Activated naive CD8-positive, alpha-beta T cell treated with anti-CD3 and anti-CD28 coated beads, Interleukin-2, amount 50 U/mL, for 24 hours (primary cell): ENCODE measurements at regions not wholly inside any gene's neighbourhood (a gene's known extent, or its start where the extent isn't known, plus 50 kb on each side); places are given as distances from the start of the nearest gene placed in this dataset.

Experiments
- ATAC-seq: fragments of 150-1000 bp; cut with Tn5 transposase; one replicate; pipeline ENCODE4 v1.10.0; 2021
- DNase-seq: peaks from one replicate; pipeline ENCODE4 v3.0.0; 2021
- H3K27ac Mint-ChIP-seq: one replicate; pipeline ENCODE4 v1.8.0; 2021; ENCODE audit warnings: mild to moderate bottlenecking, mixed read lengths
- H3K27me3 Mint-ChIP-seq: one replicate; pipeline ENCODE4 v1.8.0; 2021; ENCODE audit warnings: mixed read lengths
- H3K36me3 Mint-ChIP-seq: one replicate; pipeline ENCODE4 v1.8.0; 2021; ENCODE audit warnings: low read depth, mixed read lengths
- H3K4me1 Mint-ChIP-seq: one replicate; pipeline ENCODE4 v1.8.0; 2021; ENCODE audit warnings: mixed read lengths
- H3K4me3 Mint-ChIP-seq: one replicate; pipeline ENCODE4 v1.8.0; 2021; ENCODE audit warnings: mild to moderate bottlenecking, moderate library complexity, mixed read lengths
- H3K9me3 Mint-ChIP-seq: one replicate; pipeline ENCODE4 v1.8.0; 2021; ENCODE audit warnings: mixed read lengths

GRCh38 chr10:3282674-3283017 is 110.1 kb upstream of the PITRM1 start:
- DNase-seq (no peak), ATAC-seq (no peak)
- H3K9me3 Mint-ChIP-seq = no peaks in the 10 kb centered on the region
- H3K36me3 Mint-ChIP-seq = no peaks in the 10 kb centered on the region
- H3K4me3 Mint-ChIP-seq = no peak overlapping the region
- peaks cover 13% of the 10 kb centered on the region for H3K27me3 Mint-ChIP-seq
- H3K27ac Mint-ChIP-seq = no peak overlapping the region
- no peaks in the 10 kb centered on the region for H3K4me1 Mint-ChIP-seq

GRCh38 chr10:3281941-3282673 is 109.5 kb upstream of the PITRM1 start:
- Mint-ChIP-seq H3K27ac (no peak overlapping the region), H3K27me3 (peaks cover 13% of the 10 kb centered on the region)
- ATAC-seq = no peak

GRCh38 chr10:3278771-3279170 is 106.2 kb upstream of the PITRM1 start:
- Mint-ChIP-seq H3K27me3 (peaks cover 22% of the 10 kb centered on the region), H3K9me3 (no peaks in the 10 kb centered on the region), H3K4me3 (no peak overlapping the region), H3K27ac (no peak overlapping the region), H3K4me1 (no peaks in the 10 kb centered on the region), H3K36me3 (no peaks in the 10 kb centered on the region)
- ATAC-seq = no peak
- no peak for DNase-seq

More at GRCh38 chr10:3281941-3282673, 109.5 kb upstream of the PITRM1 start:
- H3K9me3 Mint-ChIP-seq = no peaks in the 10 kb centered on the region
- no peaks in the 10 kb centered on the region for H3K4me1 Mint-ChIP-seq
- H3K4me3 Mint-ChIP-seq = no peak overlapping the region
- no peak for DNase-seq
- no peaks in the 10 kb centered on the region for H3K36me3 Mint-ChIP-seq

GRCh38 chr10:3277566-3277965 is 105.0 kb upstream of the PITRM1 start:
- Mint-ChIP-seq H3K27me3 (peaks cover 23% of the 10 kb centered on the region), H3K9me3 (no peaks in the 10 kb centered on the region), H3K27ac (no peak overlapping the region), H3K36me3 (no peaks in the 10 kb centered on the region), H3K4me3 (no peak overlapping the region), H3K4me1 (no peaks in the 10 kb centered on the region)
- DNase-seq (no peak), ATAC-seq (no peak)

- Mint-ChIP-seq H3K9me3 (no peaks in the 10 kb centered on the region), H3K27me3 (peaks cover 19% of the 10 kb centered on the region), H3K4me3 (no peak overlapping the region), H3K36me3 (no peaks in the 10 kb centered on the region), H3K4me1 (no peaks in the 10 kb centered on the region), H3K27ac (no peak overlapping the region)
- no peak for DNase-seq
- ATAC-seq = no peak
Observed at GRCh38 chr10:3274414-3274813, 101.8 kb upstream of the PITRM1 start.

- no peak for ATAC-seq
- H3K9me3 Mint-ChIP-seq = no peaks in the 10 kb centered on the region
- H3K27ac Mint-ChIP-seq = no peak overlapping the region
- DNase-seq = no peak
- H3K27me3 Mint-ChIP-seq = peaks cover 19% of the 10 kb centered on the region
- no peak overlapping the region for H3K4me3 Mint-ChIP-seq
- no peaks in the 10 kb centered on the region for H3K4me1 Mint-ChIP-seq
- H3K36me3 Mint-ChIP-seq = no peaks in the 10 kb centered on the region
Observed at GRCh38 chr10:3273966-3274365, 101.4 kb upstream of the PITRM1 start.

GRCh38 chr10:3272300-3272699 is 99.7 kb upstream of the PITRM1 start:
- Mint-ChIP-seq H3K4me1 (no peaks in the 10 kb centered on the region), H3K36me3 (no peaks in the 10 kb centered on the region), H3K27ac (no peak overlapping the region), H3K9me3 (no peaks in the 10 kb centered on the region), H3K27me3 (peaks cover 16% of the 10 kb centered on the region), H3K4me3 (no peak overlapping the region)
- DNase-seq (no peak), ATAC-seq (no peak)

GRCh38 chr10:3271354-3272115 is 99.0 kb upstream of the PITRM1 start:
- ATAC-seq = no peak
- H3K27me3 Mint-ChIP-seq = peaks cover 14% of the 10 kb centered on the region
- H3K27ac Mint-ChIP-seq = no peak overlapping the region
- no peak for DNase-seq
- H3K9me3 Mint-ChIP-seq = no peaks in the 10 kb centered on the region
- no peaks in the 10 kb centered on the region for H3K4me1 Mint-ChIP-seq
- H3K4me3 Mint-ChIP-seq = no peak overlapping the region
- no peaks in the 10 kb centered on the region for H3K36me3 Mint-ChIP-seq

- ATAC-seq (no peak), DNase-seq (no peak)
- H3K27ac Mint-ChIP-seq = no peak overlapping the region
- no peak overlapping the region for H3K4me3 Mint-ChIP-seq
- H3K27me3 Mint-ChIP-seq = peaks cover 12% of the 10 kb centered on the region
- no peaks in the 10 kb centered on the region for H3K4me1 Mint-ChIP-seq
- H3K9me3 Mint-ChIP-seq = no peaks in the 10 kb centered on the region
- H3K36me3 Mint-ChIP-seq = no peaks in the 10 kb centered on the region
Observed at GRCh38 chr10:3270577-3271316, 98.2 kb upstream of the PITRM1 start.

GRCh38 chr10:3268025-3268424 is 95.4 kb upstream of the PITRM1 start:
- Mint-ChIP-seq H3K4me1 (no peaks in the 10 kb centered on the region), H3K27me3 (peaks cover 15% of the 10 kb centered on the region), H3K4me3 (no peak overlapping the region), H3K9me3 (no peaks in the 10 kb centered on the region), H3K27ac (no peak overlapping the region), H3K36me3 (no peaks in the 10 kb centered on the region)
- ATAC-seq = no peak
- no peak for DNase-seq

GRCh38 chr10:3265088-3265487 is 92.5 kb upstream of the PITRM1 start:
- H3K27ac Mint-ChIP-seq = no peak overlapping the region
- peaks cover 11% of the 10 kb centered on the region for H3K27me3 Mint-ChIP-seq

GRCh38 chr10:3264161-3264761 is 91.7 kb upstream of the PITRM1 start:
- Mint-ChIP-seq H3K4me3 (no peak overlapping the region), H3K4me1 (no peaks in the 10 kb centered on the region), H3K9me3 (no peaks in the 10 kb centered on the region), H3K27ac (no peak overlapping the region), H3K36me3 (no peaks in the 10 kb centered on the region), H3K27me3 (peaks cover 14% of the 10 kb centered on the region)
- DNase-seq = no peak
- ATAC-seq = no peak

More at GRCh38 chr10:3265088-3265487, 92.5 kb upstream of the PITRM1 start:
- Mint-ChIP-seq H3K9me3 (no peaks in the 10 kb centered on the region), H3K36me3 (no peaks in the 10 kb centered on the region), H3K4me3 (no peak overlapping the region), H3K4me1 (no peaks in the 10 kb centered on the region)
- ATAC-seq (no peak), DNase-seq (no peak)

- DNase-seq (no peak), ATAC-seq (no peak)
- Mint-ChIP-seq H3K4me3 (no peak overlapping the region), H3K36me3 (no peaks in the 10 kb centered on the region), H3K27ac (no peak overlapping the region), H3K4me1 (no peaks in the 10 kb centered on the region), H3K27me3 (peaks cover 16% of the 10 kb centered on the region), H3K9me3 (no peaks in the 10 kb centered on the region)
Observed at GRCh38 chr10:3263747-3264146, 91.2 kb upstream of the PITRM1 start.

- no peak overlapping the region for H3K27ac Mint-ChIP-seq
- no peak for DNase-seq
- ATAC-seq = no peak
- no peak overlapping the region for H3K4me3 Mint-ChIP-seq
- H3K9me3 Mint-ChIP-seq = no peaks in the 10 kb centered on the region
- peaks cover 16% of the 10 kb centered on the region for H3K27me3 Mint-ChIP-seq
- no peaks in the 10 kb centered on the region for H3K4me1 Mint-ChIP-seq
- H3K36me3 Mint-ChIP-seq = no peaks in the 10 kb centered on the region
Observed at GRCh38 chr10:3263082-3263481, 90.5 kb upstream of the PITRM1 start.
